Stromal cell of bone marrow (primary cell): ENCODE measurements at regions not wholly inside any gene's neighbourhood (a gene's known extent, or its start where the extent isn't known, plus 50 kb on each side); places are given as distances from the start of the nearest gene placed in this dataset.
"Not testable (repeated sequence)": the region's sequence is repeated elsewhere in the genome, so short reads cannot be mapped to it uniquely, and the experiment has no call there.

Experiments used
- DNase-seq: peaks from one replicate; pipeline ENCODE4 v3.0.0-alpha.2; 2012; ENCODE audit warnings: low read depth

- DNase-seq = no peak
These were observed 1073.9 kb downstream of the GRM8 start for GRCh38 chr7:126178865-126179264.

GRCh38 chr7:126177782-126178181, 1075.0 kb downstream of the GRM8 start:
- no peak for DNase-seq

GRCh38 chr7:126166645-126167044, 1086.1 kb downstream of the GRM8 start:
- no peak for DNase-seq

GRCh38 chr7:126163647-126164046, 1089.1 kb downstream of the GRM8 start:
- no peak for DNase-seq

GRCh38 chr7:126157391-126157790, 1095.3 kb downstream of the GRM8 start:
- DNase-seq = no peak

- no peak for DNase-seq
These were observed 1102.3 kb downstream of the GRM8 start for GRCh38 chr7:126150278-126150958.

GRCh38 chr7:126140858-126141466, 1111.8 kb downstream of the GRM8 start:
- DNase-seq = no peak

GRCh38 chr7:126119981-126120380, 1132.8 kb downstream of the GRM8 start:
- no peak for DNase-seq

- DNase-seq = no peak
These were observed 1149.2 kb downstream of the GRM8 start for GRCh38 chr7:126103582-126103981.

GRCh38 chr7:126083014-126083413, 1153.4 kb upstream of the POT1 start:
- DNase-seq = no peak

GRCh38 chr7:126079581-126079980, 1150.0 kb upstream of the POT1 start:
- DNase-seq = no peak

- DNase-seq = no peak
These were observed 1149.5 kb upstream of the POT1 start for GRCh38 chr7:126079151-126079550.

GRCh38 chr7:126065766-126066165, 1136.1 kb upstream of the POT1 start:
- DNase-seq = no peak

- no peak for DNase-seq
These were observed 1128.4 kb upstream of the POT1 start for GRCh38 chr7:126057979-126058378.

GRCh38 chr7:126056613-126057012, 1127.0 kb upstream of the POT1 start:
- DNase-seq = not testable (repeated sequence)

- no peak for DNase-seq
These were observed 1122.6 kb upstream of the POT1 start for GRCh38 chr7:126052229-126052628.

- DNase-seq = no peak
These were observed 1115.0 kb upstream of the POT1 start for GRCh38 chr7:126044662-126045061.

- DNase-seq = no peak
These were observed 1111.8 kb upstream of the POT1 start for GRCh38 chr7:126041472-126041871.

GRCh38 chr7:126040114-126041045, 1110.8 kb upstream of the POT1 start:
- no peak for DNase-seq

- no peak for DNase-seq
These were observed 1096.9 kb upstream of the POT1 start for GRCh38 chr7:126026421-126027088.

- DNase-seq = no peak
These were observed 1092.8 kb upstream of the POT1 start for GRCh38 chr7:126022452-126022851.

GRCh38 chr7:126016722-126017121, 1087.1 kb upstream of the POT1 start:
- DNase-seq = no peak
